HUES48 (cell line): ENCODE measurements at regions not wholly inside any gene's neighbourhood (a gene's known extent, or its start where the extent isn't known, plus 50 kb on each side); places are given as distances from the start of the nearest gene placed in this dataset.
A peak's percentile ranks its signal among the peaks of the same experiment; 100 is the strongest.

Source experiments
- H3K27ac ChIP-seq: one replicate; pipeline ENCODE4 v1.7.0; 2013; ENCODE audit warnings: low read depth, low read length, inconsistent platforms
- H3K27me3 ChIP-seq: 2 replicates; pipeline ENCODE4 v1.6.1; 2013; ENCODE audit warnings: mild to moderate bottlenecking, low read length; ENCODE audit not compliant: control insufficient read depth, insufficient read depth
- H3K36me3 ChIP-seq: 2 replicates; pipeline ENCODE4 v1.6.1; 2013; ENCODE audit warnings: low read length; ENCODE audit not compliant: control insufficient read depth, insufficient read depth
- H3K4me1 ChIP-seq: 2 replicates; pipeline ENCODE4 v1.6.1; 2013; ENCODE audit warnings: mild to moderate bottlenecking, low read length; ENCODE audit not compliant: control insufficient read depth, insufficient read depth
- H3K4me3 ChIP-seq: 2 replicates; pipeline ENCODE4 v1.5.1; 2013; ENCODE audit warnings: mild to moderate bottlenecking, low read depth, low read length
- H3K9ac ChIP-seq: 2 replicates; pipeline ENCODE4 v1.6.1; 2013; ENCODE audit warnings: mild to moderate bottlenecking, low read depth, low read length, moderate library complexity
- H3K9me3 ChIP-seq: 2 replicates; pipeline ENCODE4 v1.6.1; 2013; ENCODE audit warnings: low read length; ENCODE audit not compliant: control insufficient read depth, insufficient read depth

GRCh38 chr12:43284486-43285158, 267.4 kb downstream of the ADAMTS20 start:
- H3K9ac ChIP-seq = no peak overlapping the region
- no peaks in the 10 kb centered on the region for H3K27me3 ChIP-seq
- no peaks in the 10 kb centered on the region for H3K36me3 ChIP-seq
- peaks cover 9% of the 10 kb centered on the region; the same call in 1 of the 2 replicates for H3K4me1 ChIP-seq
- H3K9me3 ChIP-seq = peaks cover 3% of the 10 kb centered on the region; the same call in 1 of the 2 replicates
- H3K27ac ChIP-seq = no peak overlapping the region
- no peak overlapping the region for H3K4me3 ChIP-seq

DNA sequence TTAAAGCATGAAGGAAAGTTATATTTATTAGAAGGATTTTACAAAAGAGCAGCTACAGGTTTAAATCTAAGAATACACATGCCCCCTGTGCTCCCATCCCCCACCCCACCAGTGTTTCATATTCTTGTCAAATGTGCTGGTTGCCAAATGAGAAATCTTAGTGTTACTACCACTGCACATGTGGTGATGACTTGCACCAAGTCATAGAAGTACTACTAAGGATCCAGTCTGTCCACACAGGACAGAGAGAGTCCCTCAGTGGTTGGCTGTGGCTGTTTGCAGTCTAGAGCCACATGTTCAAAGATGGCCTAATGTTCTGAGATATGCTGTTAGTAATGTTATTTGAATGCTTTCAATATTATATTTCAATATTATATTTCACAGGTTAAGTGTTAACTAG, 268.8 kb downstream of the ADAMTS20 start:
- no peak overlapping the region for H3K4me3 ChIP-seq
- no peak overlapping the region for H3K27ac ChIP-seq
- no peaks in the 10 kb centered on the region for H3K27me3 ChIP-seq
- no peak overlapping the region for H3K9ac ChIP-seq
- H3K9me3 ChIP-seq = peaks cover 4% of the 10 kb centered on the region; the same call in 1 of the 2 replicates
- no peaks in the 10 kb centered on the region for H3K36me3 ChIP-seq
- H3K4me1 ChIP-seq = peaks cover 9% of the 10 kb centered on the region; the same call in 1 of the 2 replicates

- no peaks in the 10 kb centered on the region for H3K27me3 ChIP-seq
- H3K36me3 ChIP-seq = no peaks in the 10 kb centered on the region
- H3K9me3 ChIP-seq = peaks cover 4% of the 10 kb centered on the region; the same call in 1 of the 2 replicates
- no peak overlapping the region for H3K4me3 ChIP-seq
- no peak overlapping the region for H3K27ac ChIP-seq
- no peak overlapping the region for H3K9ac ChIP-seq
- H3K4me1 ChIP-seq = peaks cover 9% of the 10 kb centered on the region; the same call in 1 of the 2 replicates
These were observed 269.9 kb downstream of the ADAMTS20 start for GRCh38 chr12:43282106-43282505.

- peaks cover 9% of the 10 kb centered on the region; the same call in 1 of the 2 replicates for H3K4me1 ChIP-seq
- H3K9ac ChIP-seq = no peak overlapping the region
- peaks cover 4% of the 10 kb centered on the region; the same call in 1 of the 2 replicates for H3K9me3 ChIP-seq
- H3K36me3 ChIP-seq = no peaks in the 10 kb centered on the region
- no peak overlapping the region for H3K27ac ChIP-seq
- no peaks in the 10 kb centered on the region for H3K27me3 ChIP-seq
- no peak overlapping the region for H3K4me3 ChIP-seq
These were observed 270.4 kb downstream of the ADAMTS20 start for GRCh38 chr12:43281563-43281962.

DNA sequence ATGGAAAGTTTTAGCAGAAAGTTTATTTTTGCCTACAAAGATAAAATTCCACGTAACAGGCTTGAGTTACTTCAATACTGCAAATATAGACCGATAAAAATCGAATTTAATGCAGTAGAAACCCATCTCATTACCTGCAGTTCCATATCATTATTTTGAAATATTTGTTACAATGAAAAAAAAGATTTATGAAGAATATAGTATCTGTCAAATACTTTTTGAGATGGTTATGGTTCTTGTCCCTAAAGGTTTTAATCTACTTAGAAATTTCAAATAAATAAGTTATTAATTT, 273.5 kb downstream of the ADAMTS20 start:
- Histone ChIP-seq H3K9me3 (peaks cover 4% of the 10 kb centered on the region; the same call in 1 of the 2 replicates), H3K9ac (no peak overlapping the region), H3K27ac (no peak overlapping the region), H3K36me3 (no peaks in the 10 kb centered on the region), H3K27me3 (no peaks in the 10 kb centered on the region), H3K4me3 (no peak overlapping the region), H3K4me1 (peaks cover 11% of the 10 kb centered on the region; the same call in 1 of the 2 replicates)

DNA sequence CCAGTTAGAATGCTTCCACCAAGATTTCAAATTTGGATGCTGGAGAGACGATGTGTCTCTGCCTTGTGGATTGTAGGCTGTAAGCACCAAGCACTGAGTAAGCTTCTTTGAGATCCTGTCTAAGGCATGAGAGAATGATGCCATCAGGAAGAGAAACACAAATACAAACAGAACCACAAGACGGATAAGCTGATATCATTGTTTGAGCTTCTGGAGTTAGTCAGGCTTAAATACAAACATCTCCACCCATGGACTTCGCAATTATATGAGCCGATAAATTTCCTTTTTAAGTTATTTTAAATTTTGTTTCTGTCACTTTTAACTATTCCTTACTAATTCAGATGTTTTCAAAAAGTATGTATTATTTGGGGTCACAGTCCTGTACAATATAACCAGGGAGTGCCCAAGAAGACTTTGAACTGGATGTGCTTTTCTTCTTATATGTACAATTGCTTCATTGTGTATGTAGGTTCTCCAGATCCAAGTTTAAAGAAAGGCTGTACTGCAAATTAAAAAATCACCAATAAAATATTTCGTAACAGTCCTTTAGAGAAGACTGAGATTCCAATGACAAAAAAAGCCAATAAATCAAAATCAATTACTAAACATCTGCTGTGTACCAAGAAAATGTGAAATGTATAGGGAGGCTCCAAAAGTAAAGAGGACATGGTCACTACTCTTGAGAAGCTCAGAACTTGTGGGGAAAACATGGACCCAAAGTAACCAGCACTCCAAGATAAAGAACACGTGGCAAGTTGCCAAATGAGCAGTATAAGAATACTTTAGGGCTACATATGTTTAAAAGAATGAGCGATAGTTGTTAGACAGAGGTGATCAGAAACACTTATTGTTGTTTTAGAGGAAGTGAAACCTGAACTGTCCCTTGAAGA, 274.1 kb downstream of the ADAMTS20 start:
- no peak overlapping the region for H3K27ac ChIP-seq
- no peaks in the 10 kb centered on the region for H3K36me3 ChIP-seq
- no peak overlapping the region for H3K4me3 ChIP-seq
- H3K27me3 ChIP-seq = no peaks in the 10 kb centered on the region
- no peak overlapping the region for H3K9ac ChIP-seq
- H3K9me3 ChIP-seq = peaks cover 4% of the 10 kb centered on the region; the same call in 1 of the 2 replicates
- H3K4me1 ChIP-seq = peaks cover 12% of the 10 kb centered on the region; the same call in 1 of the 2 replicates

- H3K4me1 ChIP-seq = peaks cover 14% of the 10 kb centered on the region
- no peaks in the 10 kb centered on the region for H3K27me3 ChIP-seq
- H3K9me3 ChIP-seq = no peaks in the 10 kb centered on the region
- H3K36me3 ChIP-seq = no peaks in the 10 kb centered on the region
- no peak overlapping the region for H3K4me3 ChIP-seq
- H3K9ac ChIP-seq = no peak overlapping the region
- H3K27ac ChIP-seq = peak overlapping the region; percentile 83
These were observed 278.5 kb downstream of the ADAMTS20 start for GRCh38 chr12:43273467-43273866.

- Histone ChIP-seq H3K36me3 (no peaks in the 10 kb centered on the region), H3K4me3 (no peak overlapping the region), H3K27ac (peak overlapping the region; percentile 83), H3K4me1 (peaks cover 20% of the 10 kb centered on the region), H3K9me3 (no peaks in the 10 kb centered on the region), H3K9ac (no peak overlapping the region), H3K27me3 (no peaks in the 10 kb centered on the region)
These were observed 280.3 kb downstream of the ADAMTS20 start for GRCh38 chr12:43271659-43272058.

GRCh38 chr12:43267818-43268217, 284.2 kb downstream of the ADAMTS20 start:
- no peaks in the 10 kb centered on the region for H3K36me3 ChIP-seq
- H3K9me3 ChIP-seq = no peaks in the 10 kb centered on the region
- H3K4me1 ChIP-seq = peaks cover 17% of the 10 kb centered on the region
- no peak overlapping the region for H3K9ac ChIP-seq
- H3K27me3 ChIP-seq = no peaks in the 10 kb centered on the region
- no peak overlapping the region for H3K4me3 ChIP-seq
- H3K27ac ChIP-seq = no peak overlapping the region

DNA sequence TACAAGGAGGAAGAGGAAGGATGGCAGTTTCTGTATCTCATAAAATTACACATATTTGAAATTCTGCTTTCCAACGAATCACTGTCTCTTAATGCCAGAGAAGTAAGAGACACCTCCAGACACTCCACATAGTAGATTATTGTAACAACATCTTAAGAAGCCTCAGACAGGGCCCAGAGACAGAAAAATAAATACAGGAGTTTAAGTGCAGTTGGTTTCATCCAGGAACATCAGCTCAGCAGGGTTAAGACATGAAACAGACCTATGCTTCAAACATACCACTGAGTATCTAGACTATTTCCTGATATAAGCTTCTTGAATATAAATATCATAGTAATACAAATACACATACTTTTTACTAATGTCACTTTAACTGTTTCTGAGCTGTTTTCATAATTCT, 290.3 kb downstream of the ADAMTS20 start:
- Histone ChIP-seq H3K27me3 (no peaks in the 10 kb centered on the region), H3K9ac (no peak overlapping the region), H3K36me3 (no peaks in the 10 kb centered on the region), H3K4me1 (no peaks in the 10 kb centered on the region), H3K9me3 (no peaks in the 10 kb centered on the region), H3K27ac (no peak overlapping the region), H3K4me3 (no peak overlapping the region)

- no peaks in the 10 kb centered on the region for H3K9me3 ChIP-seq
- no peak overlapping the region for H3K4me3 ChIP-seq
- H3K9ac ChIP-seq = no peak overlapping the region
- H3K36me3 ChIP-seq = no peaks in the 10 kb centered on the region
- no peak overlapping the region for H3K27ac ChIP-seq
- H3K27me3 ChIP-seq = no peaks in the 10 kb centered on the region
- H3K4me1 ChIP-seq = no peaks in the 10 kb centered on the region
These were observed 296.4 kb downstream of the ADAMTS20 start for GRCh38 chr12:43255522-43256111.
